ENCODE measurements at regions not wholly inside any gene's neighbourhood (a gene's known extent, or its start where the extent isn't known, plus 50 kb on each side); places are given as distances from the start of the nearest gene placed in this dataset.
"Not testable (repeated sequence)": the region's sequence is repeated elsewhere in the genome, so short reads cannot be mapped to it uniquely, and the experiment has no call there.

DNA sequence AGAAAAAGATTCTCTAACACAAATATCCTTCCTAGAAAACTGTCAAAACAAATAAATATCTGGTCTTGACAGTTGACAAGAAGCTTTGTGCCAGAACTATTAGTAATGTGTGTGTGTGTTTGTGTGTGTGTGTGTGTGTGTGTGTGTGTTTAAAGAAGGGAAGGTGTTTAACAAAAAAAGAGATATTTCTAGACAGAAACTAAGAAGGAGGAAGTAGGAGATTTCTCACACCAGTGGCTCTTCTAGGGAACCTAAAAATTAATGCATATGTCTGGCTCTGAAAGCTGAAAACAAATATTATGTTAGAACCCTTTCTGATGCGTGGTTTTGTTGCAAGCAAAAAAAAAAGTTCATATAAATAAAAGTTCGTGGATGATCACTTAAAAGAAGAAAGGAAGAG is 277.5 kb downstream of the RPS4Y2 start:
- DNase-seq (ENCODE audit: low read depth in 2 of 2, low spot score in 1 of 2) = no peak

- DNase-seq (ENCODE audit: low read depth in 2 of 2, low spot score in 1 of 2) = no peak
These were observed 278.5 kb downstream of the RPS4Y2 start for GRCh38 chrY:21034151-21035061.

- DNase-seq (ENCODE audit: low read depth in 2 of 2, low spot score in 1 of 2) = not testable (repeated sequence)
These were observed 281.5 kb downstream of the RPS4Y2 start for GRCh38 chrY:21037398-21037797.

GRCh38 chrY:21039811-21040210 is 283.9 kb downstream of the RPS4Y2 start:
- no peak for DNase-seq (ENCODE audit: low read depth in 2 of 2, low spot score in 1 of 2)

DNA sequence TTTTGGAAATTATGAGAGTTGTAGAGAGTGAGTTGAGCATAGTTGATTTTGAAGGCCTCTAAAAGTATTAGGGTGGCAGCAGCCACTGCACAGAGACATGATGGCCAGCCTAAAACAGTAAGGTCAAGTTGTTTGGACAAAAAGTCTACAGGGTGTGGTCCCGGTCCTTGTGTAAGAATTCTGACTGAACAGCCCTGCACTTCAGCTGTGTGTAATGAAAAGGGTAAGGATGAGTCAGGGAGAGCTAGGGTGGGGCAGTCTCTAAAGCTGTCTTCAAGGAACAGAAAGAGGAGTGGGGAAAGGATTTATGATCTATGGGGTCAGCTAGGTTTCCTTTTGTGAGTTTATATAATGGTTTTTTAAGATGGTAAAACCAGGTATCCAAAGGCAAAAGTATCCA is 284.8 kb downstream of the RPS4Y2 start:
- DNase-seq (ENCODE audit: low read depth in 2 of 2, low spot score in 1 of 2) = not testable (repeated sequence)

DNA sequence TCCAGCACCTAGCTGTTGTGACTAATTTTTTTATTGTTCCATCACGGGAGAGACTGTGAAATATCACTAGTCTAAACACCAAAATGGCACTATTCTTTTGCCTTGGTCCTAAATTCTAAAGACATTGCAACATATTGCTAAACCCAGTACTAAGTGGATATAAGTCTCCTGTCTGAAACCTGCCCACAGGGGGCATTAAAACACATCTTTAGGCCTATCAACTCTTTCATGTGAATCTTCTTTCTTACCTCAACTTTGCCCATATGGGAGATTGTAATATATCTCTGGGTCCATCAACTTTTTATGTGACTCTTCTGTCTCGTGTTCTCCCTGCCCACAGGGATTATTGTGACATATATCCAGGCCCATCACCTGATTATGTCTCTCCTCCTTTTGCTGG is 317.2 kb downstream of the RPS4Y2 start:
- no peak for DNase-seq (ENCODE audit: low read depth in 2 of 2, low spot score in 1 of 2)

- DNase-seq (ENCODE audit: low read depth in 2 of 2, low spot score in 1 of 2) = no peak
These were observed 317.8 kb downstream of the RPS4Y2 start for GRCh38 chrY:21073641-21074260.

DNA sequence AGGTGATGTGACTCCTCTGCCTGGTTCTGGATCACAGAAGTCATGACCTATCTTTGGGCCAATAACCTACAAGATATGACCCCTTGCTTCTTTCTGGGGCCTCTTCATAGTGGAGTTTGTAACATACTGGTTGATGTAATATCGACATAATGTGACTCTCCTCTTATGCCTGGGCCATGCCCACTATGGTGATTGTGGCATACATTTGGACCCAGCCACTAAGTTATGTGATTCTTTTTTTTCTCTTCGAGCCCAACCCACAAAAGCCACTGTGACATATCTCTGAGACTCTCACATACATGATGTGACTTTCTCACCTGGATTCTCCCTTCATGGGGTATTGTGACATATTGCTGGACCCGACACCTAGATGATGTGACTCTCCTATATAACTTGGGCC is 319.8 kb downstream of the RPS4Y2 start:
- DNase-seq (ENCODE audit: low read depth in 2 of 2, low spot score in 1 of 2) = no peak

GRCh38 chrY:21079670-21080069 is 323.8 kb downstream of the RPS4Y2 start:
- DNase-seq (ENCODE audit: low read depth in 2 of 2, low spot score in 1 of 2) = no peak

DNA sequence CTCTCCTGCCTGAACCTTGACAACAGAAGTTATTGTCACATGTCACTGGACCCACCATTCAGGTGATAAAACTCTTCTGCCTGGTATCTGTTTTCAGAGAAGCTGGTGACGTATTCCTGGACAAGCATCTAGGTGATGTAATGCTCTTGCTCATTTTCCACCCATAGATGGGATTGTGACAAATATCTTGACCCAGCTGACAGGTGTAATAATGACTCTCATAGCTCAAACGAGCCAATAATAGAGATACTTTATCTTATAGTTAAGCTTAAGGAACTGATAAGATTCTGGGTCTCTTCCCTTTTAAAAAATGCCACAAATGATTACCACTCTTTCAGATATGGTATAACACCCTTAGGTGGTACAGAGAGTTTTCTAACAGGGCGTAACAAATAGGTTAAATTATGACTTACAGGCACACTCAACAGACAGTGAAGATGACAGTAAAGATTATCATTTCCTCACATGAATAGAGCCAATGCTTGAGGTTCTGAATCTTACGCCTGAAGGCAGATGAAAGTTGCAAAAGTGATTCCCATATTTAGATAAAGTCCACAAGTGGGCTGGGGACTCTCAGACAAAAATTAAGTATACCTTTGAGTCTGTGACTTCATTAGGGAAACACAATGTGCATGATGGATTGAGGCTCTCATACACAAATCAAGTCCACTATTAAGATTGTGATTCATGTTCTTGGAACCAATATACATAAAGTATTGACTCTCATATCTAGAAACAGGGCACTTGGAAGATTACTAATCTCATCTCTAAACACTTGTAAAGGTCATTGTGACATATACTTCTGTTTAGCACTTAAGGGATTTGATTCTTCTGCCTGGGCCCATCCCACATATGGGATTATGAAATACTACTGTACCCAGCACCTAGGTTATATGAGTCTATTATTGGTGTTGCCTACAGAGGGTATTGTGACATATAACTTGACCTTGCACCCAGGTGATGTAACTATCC is 326.0 kb downstream of the RPS4Y2 start:
- no peak for DNase-seq (ENCODE audit: low read depth in 2 of 2, low spot score in 1 of 2)

GRCh38 chrY:21082639-21083038 is 326.7 kb downstream of the RPS4Y2 start:
- DNase-seq (ENCODE audit: low read depth in 2 of 2, low spot score in 1 of 2) = no peak

DNA sequence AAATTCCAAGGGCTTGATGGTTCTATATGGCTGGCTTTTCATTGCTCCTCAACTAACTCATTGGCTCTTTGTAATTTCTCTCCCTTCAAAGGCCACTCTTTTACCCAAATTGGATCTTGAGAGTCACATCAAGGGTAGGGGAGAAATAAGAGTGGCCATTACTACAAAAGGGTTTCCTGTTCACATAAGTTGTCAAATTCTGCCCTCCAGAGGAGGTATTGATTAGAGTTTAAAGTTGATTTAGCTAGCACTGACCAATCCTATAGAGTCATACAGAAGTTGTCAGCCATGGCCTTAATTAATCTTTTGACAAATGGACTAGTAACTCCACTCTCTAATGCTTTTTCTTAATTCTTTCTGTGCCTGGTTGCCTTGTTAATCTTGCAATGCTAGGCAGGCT is 336.0 kb downstream of the RPS4Y2 start:
- DNase-seq (ENCODE audit: low read depth in 2 of 2, low spot score in 1 of 2) = no peak

DNA sequence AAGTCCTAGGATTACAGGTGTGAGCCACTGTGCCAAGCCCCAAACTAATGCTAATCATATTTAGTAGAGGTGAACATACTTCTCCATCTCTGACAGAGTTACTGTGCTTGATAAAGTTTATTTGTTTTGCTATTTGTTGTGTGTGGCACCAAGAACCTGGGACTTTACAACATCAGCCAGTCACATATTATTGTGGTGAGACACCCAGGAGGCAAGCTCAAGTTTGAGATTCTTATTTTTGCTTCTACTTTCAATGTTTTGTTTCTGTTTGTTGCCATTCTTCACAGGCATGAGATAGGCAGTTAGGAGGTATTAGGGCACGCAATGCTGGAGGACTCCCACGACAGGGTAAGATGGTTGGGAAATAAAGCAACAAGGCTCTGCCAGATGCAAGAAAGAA is 346.6 kb downstream of the RPS4Y2 start:
- no peak for DNase-seq (ENCODE audit: low read depth in 2 of 2, low spot score in 1 of 2)

DNA sequence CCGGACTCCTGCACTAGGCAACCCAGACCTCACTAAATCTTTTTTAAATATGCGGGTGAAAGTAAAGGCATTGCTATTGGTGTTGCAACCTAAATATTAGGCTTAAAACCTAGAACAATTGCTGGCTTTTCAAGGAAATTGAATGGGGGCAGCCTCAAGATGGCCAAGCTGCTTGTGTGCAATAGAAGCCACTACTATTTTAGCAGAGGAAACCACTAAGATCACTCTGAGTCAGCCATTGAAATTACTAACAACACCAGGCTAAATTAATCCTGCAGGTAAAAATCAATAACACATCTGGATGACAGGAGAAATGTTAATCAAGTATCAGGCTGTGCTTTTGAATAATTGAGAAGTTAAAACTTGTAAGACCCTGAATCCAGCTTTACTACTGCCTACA is 348.0 kb downstream of the RPS4Y2 start:
- DNase-seq (ENCODE audit: low read depth in 2 of 2, low spot score in 1 of 2) = no peak

DNA sequence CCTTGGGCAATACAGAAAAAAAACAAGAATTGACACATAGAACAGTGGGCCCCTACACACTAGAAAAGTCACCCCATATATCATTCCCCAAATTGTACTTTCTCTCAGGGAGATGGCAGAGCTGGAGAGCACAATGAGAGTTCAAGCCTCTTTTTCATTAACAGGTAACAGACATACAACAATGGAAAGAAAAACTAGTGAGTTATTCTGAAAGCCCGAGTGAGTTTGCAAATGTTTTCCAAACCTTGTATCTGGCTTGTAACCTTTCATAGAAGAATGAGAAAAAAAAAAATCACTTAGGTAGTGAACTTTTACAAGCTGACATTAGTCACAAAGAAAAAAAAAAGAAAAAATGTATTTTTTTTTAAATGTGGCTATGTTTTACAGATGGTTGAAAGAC is 349.6 kb downstream of the RPS4Y2 start:
- no peak for DNase-seq (ENCODE audit: low read depth in 2 of 2, low spot score in 1 of 2)

DNA sequence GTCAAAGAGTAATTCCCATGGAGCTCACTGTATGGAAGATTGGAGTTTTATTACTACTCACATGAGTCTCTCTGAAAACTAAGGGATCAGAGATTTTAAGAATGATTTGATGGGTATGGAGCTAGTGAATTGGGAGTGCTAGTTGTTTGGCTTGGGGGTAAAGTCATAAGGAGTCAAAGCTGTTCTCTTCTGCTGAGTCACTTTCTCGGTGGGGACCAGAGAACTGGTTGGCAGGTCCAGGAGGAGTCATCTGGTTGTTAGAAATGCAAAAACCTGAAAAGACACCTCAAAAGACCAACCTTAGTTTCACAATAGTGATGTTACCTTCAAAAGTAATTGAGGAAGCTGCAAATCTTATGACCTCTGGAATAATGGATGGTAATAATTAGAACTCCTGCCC is 355.4 kb downstream of the RPS4Y2 start:
- no peak for DNase-seq (ENCODE audit: low read depth in 2 of 2, low spot score in 1 of 2)

DNA sequence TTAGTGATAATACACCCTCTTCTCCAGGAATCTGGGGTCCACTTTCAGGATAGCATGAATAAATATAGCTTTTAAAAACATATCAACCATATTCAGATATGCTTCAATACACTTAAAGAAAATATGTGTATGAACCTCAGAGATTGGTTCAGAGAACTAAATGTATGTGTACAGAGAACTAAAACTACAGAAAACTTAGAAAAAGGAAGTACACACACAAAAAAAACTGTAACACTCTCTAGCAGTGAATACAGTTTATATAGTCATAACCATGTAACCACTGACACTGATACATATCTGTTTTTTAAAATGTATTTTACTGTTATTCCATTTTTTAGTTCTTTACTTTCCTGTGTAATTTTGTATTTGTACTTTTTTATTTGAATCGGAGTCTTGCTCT is 365.2 kb downstream of the RPS4Y2 start:
- DNase-seq (ENCODE audit: low read depth in 2 of 2, low spot score in 1 of 2) = no peak

- no peak for DNase-seq (ENCODE audit: low read depth in 2 of 2, low spot score in 1 of 2)
These were observed 375.5 kb upstream of the RBMY1B start for GRCh38 chrY:21135591-21135990.

DNA sequence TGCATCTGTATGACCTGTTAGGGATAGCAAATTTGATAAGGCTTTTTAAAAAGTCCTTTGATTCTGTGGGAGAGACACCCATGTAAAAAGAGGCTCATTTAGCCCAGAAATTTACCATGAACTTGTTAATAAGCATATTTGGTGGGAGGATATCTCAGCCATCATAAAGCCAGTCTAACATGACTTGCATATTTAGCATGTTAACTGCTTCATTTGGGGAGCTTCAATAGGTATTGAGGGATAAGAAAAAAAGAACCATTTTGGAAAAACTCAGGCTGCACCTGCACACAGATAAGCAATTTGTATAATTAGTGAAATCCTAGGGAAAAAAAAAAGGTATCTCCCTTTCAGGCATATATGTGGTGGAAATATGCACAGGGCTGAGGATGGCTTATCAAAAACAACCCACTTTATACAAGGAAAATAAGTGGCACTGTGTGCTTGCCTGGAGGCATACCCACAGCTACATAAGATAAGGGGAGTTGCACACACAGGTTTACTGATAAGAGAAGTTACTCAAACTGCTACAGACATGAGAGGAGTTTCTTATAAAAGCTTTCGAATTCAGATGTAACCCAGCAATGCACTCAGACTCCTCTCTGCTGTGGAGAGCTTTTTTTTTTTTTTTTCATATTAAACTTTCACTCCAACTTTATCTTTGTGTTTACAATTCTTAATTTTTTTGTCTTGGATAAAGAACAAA is 372.9 kb upstream of the RBMY1B start:
- DNase-seq (ENCODE audit: low read depth in 2 of 2, low spot score in 1 of 2) = no peak

GRCh38 chrY:21146331-21146730 is 364.8 kb upstream of the RBMY1B start:
- no peak for DNase-seq (ENCODE audit: low read depth in 2 of 2, low spot score in 1 of 2)

DNA sequence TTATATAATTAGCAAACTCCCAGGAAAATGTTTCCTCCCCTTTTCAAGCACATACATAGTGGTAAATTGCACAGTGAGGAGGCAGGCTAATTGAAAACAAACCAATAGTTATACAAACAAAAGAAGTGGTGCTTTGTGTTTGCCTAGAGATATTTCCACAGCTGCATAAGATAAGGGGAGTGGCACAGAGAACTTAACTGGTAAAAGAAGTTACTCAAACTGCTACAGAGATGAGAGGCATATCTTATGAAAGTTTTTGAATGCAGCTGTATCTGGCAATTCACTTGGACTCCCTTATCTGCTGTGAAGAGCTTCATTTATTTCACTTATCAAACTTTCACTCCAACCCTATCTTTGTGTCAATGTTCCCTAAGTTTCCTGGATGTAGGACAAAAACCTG is 361.2 kb upstream of the RBMY1B start:
- DNase-seq (ENCODE audit: low read depth in 2 of 2, low spot score in 1 of 2) = no peak
